Pulmonary artery endothelial cell (primary cell): ENCODE measurements at regions not wholly inside any gene's neighbourhood (a gene's known extent, or its start where the extent isn't known, plus 50 kb on each side); places are given as distances from the start of the nearest gene placed in this dataset.
A peak's percentile ranks its signal among the peaks of the same experiment; 100 is the strongest.
"Not testable (repeated sequence)": the region's sequence is repeated elsewhere in the genome, so short reads cannot be mapped to it uniquely, and the experiment has no call there.

Experiments used
- DNase-seq: peaks from one replicate; pipeline ENCODE4 v3.0.0-alpha.2; 2011; ENCODE audit warnings: low read depth, low spot score

GRCh38 chr12:25337916-25338315 lies 87.2 kb upstream of the KRAS start:
- DNase-seq = no peak

GRCh38 chr12:25332143-25332542 lies 81.4 kb upstream of the KRAS start:
- no peak for DNase-seq

- DNase-seq = no peak
These were observed 77.5 kb upstream of the KRAS start for GRCh38 chr12:25328072-25328712.

DNA sequence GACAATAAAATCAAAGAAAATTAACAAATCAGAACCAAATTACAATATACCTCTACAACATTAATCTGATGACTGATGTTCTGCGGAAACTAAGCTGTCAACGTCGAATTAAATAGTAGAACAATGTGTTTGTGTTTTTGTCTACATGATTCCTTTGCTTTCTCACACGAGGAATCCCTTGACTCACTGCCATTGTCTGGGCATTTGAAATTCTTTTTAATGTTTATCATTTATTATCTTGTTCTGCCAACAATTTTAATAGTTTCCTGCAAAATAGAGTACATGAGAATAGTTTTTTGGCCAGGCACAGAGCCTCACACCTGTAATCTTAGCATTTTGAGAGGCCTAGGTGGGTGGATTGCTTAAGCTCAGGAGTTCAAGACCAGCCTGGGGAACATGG lies 76.6 kb upstream of the KRAS start:
- DNase-seq = no peak

GRCh38 chr12:25326326-25326725 lies 75.6 kb upstream of the KRAS start:
- DNase-seq = no peak

DNA sequence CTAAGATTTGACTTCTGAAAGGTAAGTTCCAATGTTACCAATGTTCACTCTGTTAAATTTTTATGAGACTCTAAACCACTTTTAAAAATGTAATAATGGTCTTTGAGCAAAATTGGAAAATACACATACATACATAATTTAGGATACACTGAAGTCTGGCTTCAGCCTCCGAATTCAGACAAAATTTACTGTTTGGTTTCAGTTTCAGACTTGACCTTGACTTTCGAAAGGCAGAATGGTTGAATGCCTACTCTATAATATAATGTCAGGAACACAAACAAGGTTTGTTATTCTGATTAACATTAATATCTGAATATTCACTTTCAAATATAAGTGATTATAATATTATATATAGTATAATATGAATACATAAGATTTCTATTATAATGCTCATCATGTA lies 74.1 kb upstream of the KRAS start:
- no peak for DNase-seq

GRCh38 chr12:25323581-25323982 lies 72.9 kb upstream of the KRAS start:
- no peak for DNase-seq

DNA sequence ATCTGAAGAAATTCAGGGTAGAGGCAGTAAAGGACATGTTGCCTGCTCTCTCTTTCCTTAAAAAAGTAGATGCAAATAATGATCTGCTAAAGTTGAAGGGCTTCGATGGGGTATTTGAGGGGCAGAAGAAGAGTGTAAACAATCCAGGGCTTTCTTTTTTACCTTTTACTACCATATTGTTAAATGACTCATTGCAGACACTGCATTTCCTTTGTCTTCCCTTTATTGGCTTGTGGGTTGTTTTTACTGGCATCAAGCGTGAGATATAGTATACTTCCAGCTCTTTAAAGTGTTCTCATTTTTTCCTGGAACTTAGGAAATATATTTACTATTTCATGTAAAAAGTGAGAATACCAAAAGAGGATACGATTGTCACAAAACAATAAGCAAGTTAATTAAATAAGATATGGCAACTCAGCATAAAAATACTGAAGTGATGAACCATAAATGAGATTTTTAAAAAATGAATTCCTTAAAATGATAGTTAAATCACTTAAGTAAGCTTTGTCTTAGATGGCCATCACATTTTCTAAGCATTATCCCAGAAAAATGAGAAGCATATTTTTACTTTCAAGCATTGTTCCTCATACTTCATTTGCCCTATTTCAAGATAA lies 72.3 kb upstream of the KRAS start:
- peak; percentile 29 for DNase-seq

GRCh38 chr12:25322351-25322750 lies 71.6 kb upstream of the KRAS start:
- DNase-seq = no peak

GRCh38 chr12:25321772-25322171 lies 71.0 kb upstream of the KRAS start:
- no peak for DNase-seq

GRCh38 chr12:25320123-25321006 lies 69.6 kb upstream of the KRAS start:
- no peak for DNase-seq

DNA sequence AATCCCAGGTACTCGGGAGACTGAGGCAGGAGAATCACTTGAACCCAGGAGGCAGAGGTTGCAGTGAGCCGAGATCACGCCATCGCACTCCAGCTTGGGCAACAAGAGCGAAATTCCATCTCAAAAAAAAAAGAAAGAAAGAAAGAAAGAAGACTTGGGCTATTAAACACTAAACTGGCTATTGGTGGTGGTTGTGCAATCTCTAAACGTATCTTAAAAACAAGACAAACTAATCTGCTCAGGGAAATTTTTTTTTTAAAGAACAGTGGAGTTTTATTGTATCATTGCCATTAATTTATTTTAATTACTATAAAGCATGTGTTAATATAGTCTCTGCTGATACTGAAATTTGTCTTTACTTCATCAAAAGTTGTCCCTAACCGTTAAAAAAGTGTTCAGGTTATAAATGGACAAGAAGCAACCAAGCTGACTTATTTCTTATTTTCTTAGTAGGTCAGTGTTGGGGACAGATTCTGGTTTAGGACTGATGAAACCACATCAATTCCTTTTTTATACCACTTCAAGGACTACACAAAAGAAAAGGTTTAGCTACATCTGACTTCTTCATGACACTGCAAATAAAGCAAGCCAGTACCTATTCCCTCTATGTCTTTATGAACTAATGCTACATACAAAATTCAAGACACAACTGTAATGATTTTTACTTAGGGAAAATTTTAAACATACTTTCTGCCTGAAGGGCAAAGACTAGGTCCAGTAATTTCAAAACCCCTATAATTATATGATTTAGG lies 68.7 kb upstream of the KRAS start:
- no peak for DNase-seq

- no peak for DNase-seq
These were observed 66.8 kb upstream of the KRAS start for GRCh38 chr12:25317553-25317952.

DNA sequence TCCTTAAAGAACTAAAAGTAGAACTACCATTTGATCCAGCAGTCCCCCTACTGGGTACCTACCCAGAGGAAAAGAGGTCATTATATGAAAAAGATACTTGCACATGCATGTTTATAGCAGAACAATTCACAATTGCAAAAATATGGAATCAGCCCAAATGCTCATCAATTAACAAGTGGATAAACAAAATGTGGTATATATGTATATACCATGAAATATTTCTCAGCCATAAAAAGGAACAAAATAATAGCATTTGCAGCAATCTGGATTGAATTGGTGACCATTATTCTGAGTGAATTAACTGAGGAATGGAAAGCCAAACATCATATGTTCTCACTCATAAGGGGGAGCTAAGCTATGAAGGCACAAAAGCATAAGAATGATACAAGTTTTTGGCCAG lies 64.7 kb upstream of the KRAS start:
- DNase-seq = no peak

DNA sequence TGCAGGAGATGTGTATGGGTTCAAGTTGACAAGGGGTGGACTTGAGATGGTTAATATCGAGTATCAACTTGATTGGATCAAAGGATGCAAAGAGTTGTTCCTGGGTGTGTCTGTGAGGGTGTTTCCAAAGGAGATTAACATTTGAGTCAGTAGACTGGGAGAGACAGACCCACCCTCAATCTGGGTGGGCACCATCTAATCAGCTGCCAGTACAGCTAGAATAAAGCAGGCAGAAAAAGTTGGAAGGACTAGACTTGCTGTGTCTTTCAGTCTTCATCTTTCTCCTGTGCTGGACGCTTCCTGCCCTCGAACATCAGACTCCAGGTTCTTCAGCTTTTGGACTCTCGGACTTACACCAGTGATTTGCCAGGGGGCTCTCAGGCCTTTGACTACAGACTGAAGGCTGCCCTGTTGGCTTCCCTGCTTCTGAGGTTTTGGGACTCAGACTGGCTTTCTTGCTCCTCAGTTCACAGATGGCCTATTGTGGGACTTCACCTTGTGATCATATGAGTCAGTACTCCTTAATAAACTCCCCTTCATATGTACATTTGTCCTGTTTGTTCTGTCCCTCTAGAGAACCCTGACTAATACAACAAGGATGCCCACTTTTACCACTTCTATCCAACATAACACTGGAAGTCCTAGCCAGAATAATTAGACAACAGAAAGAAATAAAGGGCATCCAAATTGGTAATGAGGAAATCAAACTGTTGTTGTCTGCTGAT lies 62.7 kb upstream of the KRAS start:
- DNase-seq = not testable (repeated sequence)

- DNase-seq = no peak
These were observed 60.8 kb upstream of the KRAS start for GRCh38 chr12:25311506-25311905.

DNA sequence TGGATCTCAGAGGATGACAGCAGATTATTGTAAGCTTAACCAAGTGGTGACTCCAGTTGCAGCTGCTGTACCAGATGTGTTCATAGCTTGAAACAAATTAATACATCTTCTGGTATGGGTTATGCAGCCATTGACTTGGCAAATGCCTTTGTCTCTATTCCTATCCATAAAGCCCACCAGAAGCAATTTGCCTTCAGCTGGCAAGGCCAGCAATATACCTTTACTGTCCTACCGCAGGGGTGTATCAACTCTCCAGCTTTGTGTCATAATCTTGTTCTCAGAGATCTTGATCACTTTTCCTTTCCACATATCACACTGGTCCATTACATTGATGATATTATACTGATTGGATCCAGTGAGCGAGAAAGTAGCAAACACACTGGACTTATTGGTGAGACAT lies 59.3 kb upstream of the KRAS start:
- DNase-seq = not testable (repeated sequence)

DNA sequence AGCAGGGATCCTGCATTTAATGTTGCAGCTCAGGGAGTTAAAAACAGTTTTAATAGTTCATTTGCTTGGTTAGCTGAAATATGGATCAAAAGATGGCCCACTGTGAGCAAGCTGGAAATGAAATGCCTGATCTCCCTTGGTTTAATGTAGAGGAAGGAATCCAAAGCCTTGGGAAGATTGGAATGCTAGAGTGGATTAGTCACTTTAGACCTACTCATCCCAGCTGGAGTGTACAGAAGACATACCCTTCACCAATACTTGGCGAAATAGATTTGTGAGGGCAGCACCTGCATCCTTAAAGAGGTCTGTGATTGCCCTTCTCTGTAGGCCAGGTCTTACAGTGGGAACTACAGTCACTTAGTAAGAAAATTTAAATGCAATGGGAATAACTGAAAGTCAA lies 58.0 kb upstream of the KRAS start:
- no peak for DNase-seq

- DNase-seq = no peak
These were observed 57.1 kb upstream of the KRAS start for GRCh38 chr12:25307818-25308217.

DNA sequence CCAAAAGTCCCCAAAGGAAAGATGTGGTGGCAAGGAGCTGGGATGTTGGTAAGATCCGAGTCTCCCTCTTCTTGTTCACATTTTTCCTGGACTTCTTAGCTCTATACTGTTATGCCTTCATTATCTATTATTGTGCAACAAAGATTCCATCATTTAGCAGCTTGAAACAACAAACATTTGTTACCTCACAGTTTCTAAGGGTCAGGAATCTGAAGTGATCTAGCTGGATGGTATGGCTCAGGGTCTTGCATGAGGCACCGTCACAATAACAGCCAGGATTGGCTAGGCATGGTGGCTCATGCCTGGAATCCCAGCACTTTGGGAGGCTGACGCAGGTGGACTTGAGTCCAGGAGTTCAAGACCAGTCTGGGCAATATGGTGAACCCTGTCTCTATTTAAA lies 51.1 kb upstream of the KRAS start:
- DNase-seq = no peak
